ENCODE measurements at regions not wholly inside any gene's neighbourhood (a gene's known extent, or its start where the extent isn't known, plus 50 kb on each side); places are given as distances from the start of the nearest gene placed in this dataset.

DNA sequence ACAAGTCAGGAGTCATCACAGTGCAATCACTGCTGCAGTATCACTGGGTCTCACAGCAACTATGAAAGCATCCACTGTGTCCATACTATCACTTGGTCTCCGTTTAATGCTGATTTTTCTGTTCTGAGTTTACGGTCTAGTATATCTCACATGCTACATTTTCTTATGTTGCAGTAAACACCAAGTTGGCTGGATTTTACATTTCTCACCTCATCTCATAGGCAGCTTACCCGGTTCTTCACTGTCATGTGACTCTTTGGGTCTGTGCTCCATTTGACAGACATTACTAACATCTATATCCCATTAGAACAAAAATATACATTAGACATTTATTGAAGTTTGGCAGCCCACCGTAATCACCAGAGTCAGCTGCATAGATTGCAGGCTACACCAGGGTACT, 115.7 kb upstream of the PRMT8 start:
- BruUV-seq (replicated peaks) = no TSS peak
- ChIA-PET CTCF (ENCODE audit: unreplicated experiment) (no interaction called here), POLR2A (interaction anchor here (0.6 kb wide), 1 partner anchor 1354 kb away, joined by 3 read pairs; no protein-coding TSS in a partner anchor)
- Histone ChIP-seq H3K27ac (ENCODE audit: low read depth, low read length, poor library complexity, severe bottlenecking) (no peak overlapping the region), H3K79me2 (ENCODE audit: insufficient read depth, low read depth, low read length) (no peaks in the 10 kb centered on the region), H3K9me2 (ENCODE audit: insufficient read depth, low read length) (no peaks in the 10 kb centered on the region), H4K20me1 (ENCODE audit: insufficient read depth, low read length) (no peaks in the 10 kb centered on the region), H3K4me3 (ENCODE audit: low read depth, low read length, poor library complexity, severe bottlenecking) (no peak overlapping the region), H2AFZ (ENCODE audit: low read length) (no peak overlapping the region), H3K36me3 (ENCODE audit: insufficient read depth, low read length) (no peaks in the 10 kb centered on the region), H3K9me3 (ENCODE audit: low read length) (no peaks in the 10 kb centered on the region), H3K4me2 (ENCODE audit: low read length) (no peak overlapping the region), H3K4me1 (ENCODE audit: insufficient read depth, low read length, poor library complexity, severe bottlenecking) (no peaks in the 10 kb centered on the region)
- TF ChIP-seq EZH2phosphoT487 (IDR thresholded peaks at IDR 0.05; ENCODE audit: borderline replicate concordance, low read depth, low read length) = no peak
- TF ChIP-seq, protein P1, sequence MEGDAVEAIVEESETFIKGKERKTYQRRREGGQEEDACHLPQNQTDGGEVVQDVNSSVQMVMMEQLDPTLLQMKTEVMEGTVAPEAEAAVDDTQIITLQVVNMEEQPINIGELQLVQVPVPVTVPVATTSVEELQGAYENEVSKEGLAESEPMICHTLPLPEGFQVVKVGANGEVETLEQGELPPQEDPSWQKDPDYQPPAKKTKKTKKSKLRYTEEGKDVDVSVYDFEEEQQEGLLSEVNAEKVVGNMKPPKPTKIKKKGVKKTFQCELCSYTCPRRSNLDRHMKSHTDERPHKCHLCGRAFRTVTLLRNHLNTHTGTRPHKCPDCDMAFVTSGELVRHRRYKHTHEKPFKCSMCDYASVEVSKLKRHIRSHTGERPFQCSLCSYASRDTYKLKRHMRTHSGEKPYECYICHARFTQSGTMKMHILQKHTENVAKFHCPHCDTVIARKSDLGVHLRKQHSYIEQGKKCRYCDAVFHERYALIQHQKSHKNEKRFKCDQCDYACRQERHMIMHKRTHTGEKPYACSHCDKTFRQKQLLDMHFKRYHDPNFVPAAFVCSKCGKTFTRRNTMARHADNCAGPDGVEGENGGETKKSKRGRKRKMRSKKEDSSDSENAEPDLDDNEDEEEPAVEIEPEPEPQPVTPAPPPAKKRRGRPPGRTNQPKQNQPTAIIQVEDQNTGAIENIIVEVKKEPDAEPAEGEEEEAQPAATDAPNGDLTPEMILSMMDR (conservative IDR thresholded peaks at IDR 0.05; ENCODE audit: low read length) = no peak
- intact Hi-C loops (cut with micrococcal nuclease; ENCODE audit: unreplicated experiment) = no loop called here
- no peak for DNase-seq (ENCODE audit: low spot score)

DNA sequence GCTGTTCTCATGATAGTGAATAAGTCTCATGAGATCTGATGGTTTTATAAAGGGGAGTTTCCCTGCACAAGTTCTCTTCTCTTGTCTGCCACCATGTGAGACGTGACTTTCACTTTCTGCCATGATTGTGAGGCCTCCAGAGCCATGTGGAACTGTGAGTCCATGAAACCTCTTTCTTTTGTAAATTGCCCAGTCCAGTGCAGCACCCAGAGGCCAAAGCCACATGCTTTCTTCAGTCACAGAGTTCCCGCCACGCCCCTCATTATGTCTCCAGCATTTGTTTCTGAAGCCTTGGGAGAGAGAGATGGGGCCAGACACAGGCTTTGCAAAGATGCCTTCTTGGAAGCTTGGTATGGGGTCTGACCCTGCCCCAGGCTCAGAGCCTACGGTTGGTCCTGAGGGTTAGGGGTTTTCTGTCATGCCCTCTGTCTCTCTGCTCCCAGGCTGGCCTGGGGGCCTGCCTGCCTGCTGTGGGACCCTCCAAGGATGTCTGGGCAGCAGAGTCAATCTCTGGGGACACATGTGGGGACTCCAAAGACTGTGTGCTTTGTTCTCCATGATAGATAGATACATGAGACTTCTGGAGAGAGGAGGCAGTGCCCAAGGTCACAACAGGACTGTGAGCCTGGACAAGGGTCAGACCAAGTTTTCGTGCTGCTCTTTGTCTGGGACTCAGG, 114.1 kb upstream of the PRMT8 start:
- TF ChIP-seq EZH2phosphoT487 (IDR thresholded peaks at IDR 0.05; ENCODE audit: borderline replicate concordance, low read depth, low read length) = no peak
- TF ChIP-seq, protein P1 (conservative IDR thresholded peaks at IDR 0.05; ENCODE audit: low read length) = no peak
- no peaks in the 10 kb centered on the region for H3K9me2 ChIP-seq (ENCODE audit: insufficient read depth, low read length)
- BruUV-seq (replicated peaks) = no TSS peak
- H3K9me3 ChIP-seq (ENCODE audit: low read length) = no peaks in the 10 kb centered on the region
- H3K36me3 ChIP-seq (ENCODE audit: insufficient read depth, low read length) = no peaks in the 10 kb centered on the region
- intact Hi-C loops (cut with micrococcal nuclease; ENCODE audit: unreplicated experiment) = no loop called here
- ChIA-PET POLR2A (no interaction called here), CTCF (ENCODE audit: unreplicated experiment) (no interaction called here)
- no peaks in the 10 kb centered on the region for H3K4me1 ChIP-seq (ENCODE audit: insufficient read depth, low read length, poor library complexity, severe bottlenecking)
- no peak overlapping the region for H3K4me3 ChIP-seq (ENCODE audit: low read depth, low read length, poor library complexity, severe bottlenecking)
- H3K4me2 ChIP-seq (ENCODE audit: low read length) = no peak overlapping the region
- DNase-seq (ENCODE audit: low spot score) = no peak
- no peak overlapping the region for H3K27ac ChIP-seq (ENCODE audit: low read depth, low read length, poor library complexity, severe bottlenecking)
- no peak overlapping the region for H2AFZ ChIP-seq (ENCODE audit: low read length)
- no peaks in the 10 kb centered on the region for H4K20me1 ChIP-seq (ENCODE audit: insufficient read depth, low read length)
- no peaks in the 10 kb centered on the region for H3K79me2 ChIP-seq (ENCODE audit: insufficient read depth, low read depth, low read length)

DNA sequence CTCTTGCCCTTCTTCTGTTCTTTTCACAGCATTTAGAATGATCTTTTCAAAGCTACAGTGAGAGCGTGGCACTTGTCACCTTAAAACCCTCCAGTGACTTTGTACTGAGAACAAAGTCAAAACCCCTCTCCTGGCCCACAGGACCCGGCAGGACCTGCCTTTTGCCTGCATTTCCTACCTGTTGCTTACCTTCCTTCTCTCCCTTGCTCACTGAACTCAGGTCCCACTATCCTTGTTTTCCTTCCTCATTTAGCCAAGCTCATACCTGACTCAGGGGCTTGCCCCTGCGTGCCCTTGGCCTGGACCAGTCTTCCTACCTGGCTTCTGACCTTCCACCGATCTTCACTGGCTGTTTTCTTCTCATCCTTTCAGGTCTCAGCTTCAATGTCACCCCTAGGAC, 112.3 kb upstream of the PRMT8 start:
- ChIA-PET POLR2A (no interaction called here), CTCF (ENCODE audit: unreplicated experiment) (no interaction called here)
- no peak for DNase-seq (ENCODE audit: low spot score)
- no peak for TF ChIP-seq EZH2phosphoT487 (IDR thresholded peaks at IDR 0.05; ENCODE audit: borderline replicate concordance, low read depth, low read length)
- TF ChIP-seq, protein P1 (conservative IDR thresholded peaks at IDR 0.05; ENCODE audit: low read length) = no peak
- Histone ChIP-seq H2AFZ (ENCODE audit: low read length) (no peak overlapping the region), H3K36me3 (ENCODE audit: insufficient read depth, low read length) (no peaks in the 10 kb centered on the region), H3K4me2 (ENCODE audit: low read length) (no peak overlapping the region), H3K9me2 (ENCODE audit: insufficient read depth, low read length) (no peaks in the 10 kb centered on the region), H3K79me2 (ENCODE audit: insufficient read depth, low read depth, low read length) (no peaks in the 10 kb centered on the region), H3K27ac (ENCODE audit: low read depth, low read length, poor library complexity, severe bottlenecking) (no peak overlapping the region), H3K4me3 (ENCODE audit: low read depth, low read length, poor library complexity, severe bottlenecking) (no peak overlapping the region), H3K9me3 (ENCODE audit: low read length) (no peaks in the 10 kb centered on the region), H4K20me1 (ENCODE audit: insufficient read depth, low read length) (no peaks in the 10 kb centered on the region), H3K4me1 (ENCODE audit: insufficient read depth, low read length, poor library complexity, severe bottlenecking) (no peaks in the 10 kb centered on the region)
- intact Hi-C loops (cut with micrococcal nuclease; ENCODE audit: unreplicated experiment) = no loop called here
- BruUV-seq (replicated peaks) = no TSS peak
